ENCODE measurements at regions not wholly inside any gene's neighbourhood (a gene's known extent, or its start where the extent isn't known, plus 50 kb on each side); places are given as distances from the start of the nearest gene placed in this dataset.

- H3K36me3 ChIP-seq, result no peaks in the 10 kb centered on the region
- no peaks in the 10 kb centered on the region for H3K27me3 ChIP-seq
- no peaks in the 10 kb centered on the region for H3K9me3 ChIP-seq
- intact Hi-C loops (cut with DNase I), result no loop called here
- TF ChIP-seq CTCF (IDR thresholded peaks at IDR 0.05), result no peak
- no peak for TF ChIP-seq POLR2AphosphoS5 (IDR thresholded peaks at IDR 0.05; ENCODE audit: insufficient read depth in 1 of 2, low read depth in 1 of 2)
- no peak for TF ChIP-seq POLR2A (IDR thresholded peaks at IDR 0.05)
- H3K27ac ChIP-seq, result no peak overlapping the region
- no peaks in the 10 kb centered on the region for H3K4me1 ChIP-seq
- no peak overlapping the region for H3K4me3 ChIP-seq
- DNase-seq (ENCODE audit: extremely low spot score in 2 of 2), result no peak
These were observed 142.8 kb downstream of the AXIN2 start for GRCh38 chr17:65418622-65419021.

GRCh38 chr17:65417406-65418221 is 143.8 kb downstream of the AXIN2 start:
- Histone ChIP-seq H3K27me3 (no peaks in the 10 kb centered on the region), H3K4me1 (no peaks in the 10 kb centered on the region), H3K27ac (no peak overlapping the region), H3K36me3 (no peaks in the 10 kb centered on the region), H3K9me3 (no peaks in the 10 kb centered on the region), H3K4me3 (no peak overlapping the region)
- TF ChIP-seq POLR2A (IDR thresholded peaks at IDR 0.05) (no peak), POLR2AphosphoS5 (IDR thresholded peaks at IDR 0.05; ENCODE audit: insufficient read depth in 1 of 2, low read depth in 1 of 2) (no peak), CTCF (IDR thresholded peaks at IDR 0.05) (no peak)
- intact Hi-C loops (cut with DNase I), result no loop called here
- DNase-seq (ENCODE audit: extremely low spot score in 2 of 2), result no peak

- intact Hi-C loops (cut with DNase I), result no loop called here
- H3K36me3 ChIP-seq, result no peaks in the 10 kb centered on the region
- TF ChIP-seq CTCF (IDR thresholded peaks at IDR 0.05), result no peak
- TF ChIP-seq POLR2A (IDR thresholded peaks at IDR 0.05), result no peak
- TF ChIP-seq POLR2AphosphoS5 (IDR thresholded peaks at IDR 0.05; ENCODE audit: insufficient read depth in 1 of 2, low read depth in 1 of 2), result no peak
- H3K4me1 ChIP-seq, result no peaks in the 10 kb centered on the region
- DNase-seq (ENCODE audit: extremely low spot score in 2 of 2), result no peak
- no peaks in the 10 kb centered on the region for H3K27me3 ChIP-seq
- no peak overlapping the region for H3K27ac ChIP-seq
- H3K4me3 ChIP-seq, result no peak overlapping the region
- H3K9me3 ChIP-seq, result no peaks in the 10 kb centered on the region
These were observed 145.5 kb downstream of the AXIN2 start for GRCh38 chr17:65415991-65416390.

GRCh38 chr17:65413390-65413789 is 148.1 kb downstream of the AXIN2 start:
- Histone ChIP-seq H3K4me1 (no peaks in the 10 kb centered on the region), H3K36me3 (no peaks in the 10 kb centered on the region), H3K9me3 (no peaks in the 10 kb centered on the region), H3K27ac (no peak overlapping the region), H3K4me3 (no peak overlapping the region), H3K27me3 (no peaks in the 10 kb centered on the region)
- no peak for DNase-seq (ENCODE audit: extremely low spot score in 2 of 2)
- no peak for TF ChIP-seq POLR2A (IDR thresholded peaks at IDR 0.05)
- TF ChIP-seq POLR2AphosphoS5 (IDR thresholded peaks at IDR 0.05; ENCODE audit: insufficient read depth in 1 of 2, low read depth in 1 of 2), result no peak
- no peak for TF ChIP-seq CTCF (IDR thresholded peaks at IDR 0.05)
- intact Hi-C loops (cut with DNase I), result no loop called here

GRCh38 chr17:65409381-65409780 is 152.1 kb downstream of the AXIN2 start:
- no peak overlapping the region for H3K27ac ChIP-seq
- TF ChIP-seq POLR2AphosphoS5 (IDR thresholded peaks at IDR 0.05; ENCODE audit: insufficient read depth in 1 of 2, low read depth in 1 of 2) (no peak), CTCF (IDR thresholded peaks at IDR 0.05) (no peak), POLR2A (IDR thresholded peaks at IDR 0.05) (no peak)
- H3K4me3 ChIP-seq, result no peak overlapping the region
- no peak for DNase-seq (ENCODE audit: extremely low spot score in 2 of 2)
- intact Hi-C loops (cut with DNase I), result no loop called here
- no peaks in the 10 kb centered on the region for H3K9me3 ChIP-seq
- H3K27me3 ChIP-seq, result no peaks in the 10 kb centered on the region
- H3K4me1 ChIP-seq, result no peaks in the 10 kb centered on the region
- H3K36me3 ChIP-seq, result no peaks in the 10 kb centered on the region

Data from vagina (tissue), 2 donors.